D721Med (cell line): ENCODE measurements at regions not wholly inside any gene's neighbourhood (a gene's known extent, or its start where the extent isn't known, plus 50 kb on each side); places are given as distances from the start of the nearest gene placed in this dataset.

Experiments used
- DNase-seq: peaks from one replicate; pipeline ENCODE4 v3.0.0; 2011; ENCODE audit warnings: low spot score; ENCODE audit not compliant: insufficient read length
- FAIRE-seq: peaks from 2 replicates; lab custom pipeline; 2011; peaks lifted over from hg19 to GRCh38; lab: Jason Lieb, UNC
- TF ChIP-seq, protein P1 (sequence below): IDR thresholded peaks from 2 replicates; pipeline ENCODE4 v1.5.1; 2012; ENCODE audit warnings: mild to moderate bottlenecking, control low read depth; ENCODE audit not compliant: insufficient read depth; ENCODE audit errors: missing control alignments

DNA sequence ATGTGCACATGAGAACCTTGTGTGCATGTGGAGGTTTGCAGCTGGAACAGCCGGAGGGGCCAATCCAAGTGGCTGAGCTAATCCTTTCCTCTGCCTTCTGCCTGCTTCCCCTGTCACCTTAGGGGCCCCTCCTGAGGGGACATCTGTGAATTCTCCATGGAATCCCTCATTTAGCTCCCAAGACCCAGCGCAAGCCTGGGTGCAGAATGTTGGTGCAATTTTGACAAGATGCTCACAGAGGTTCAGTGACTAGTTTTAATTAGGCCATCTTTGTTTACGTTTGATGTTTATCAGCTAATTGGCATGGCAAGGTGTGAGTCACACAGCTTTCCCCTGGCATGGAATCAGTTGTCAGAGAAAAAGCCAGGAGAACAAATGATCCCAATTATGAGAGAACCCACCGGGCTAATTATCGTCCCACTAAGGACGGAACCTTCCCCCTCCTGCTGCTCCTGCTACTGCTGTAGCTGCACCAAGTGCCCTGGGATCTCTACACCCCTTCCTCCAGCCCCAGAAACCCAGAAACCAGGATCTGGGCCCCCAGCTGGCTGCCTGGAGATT is 63.6 kb upstream of the PAX6 start:
- TF ChIP-seq, protein P1, sequence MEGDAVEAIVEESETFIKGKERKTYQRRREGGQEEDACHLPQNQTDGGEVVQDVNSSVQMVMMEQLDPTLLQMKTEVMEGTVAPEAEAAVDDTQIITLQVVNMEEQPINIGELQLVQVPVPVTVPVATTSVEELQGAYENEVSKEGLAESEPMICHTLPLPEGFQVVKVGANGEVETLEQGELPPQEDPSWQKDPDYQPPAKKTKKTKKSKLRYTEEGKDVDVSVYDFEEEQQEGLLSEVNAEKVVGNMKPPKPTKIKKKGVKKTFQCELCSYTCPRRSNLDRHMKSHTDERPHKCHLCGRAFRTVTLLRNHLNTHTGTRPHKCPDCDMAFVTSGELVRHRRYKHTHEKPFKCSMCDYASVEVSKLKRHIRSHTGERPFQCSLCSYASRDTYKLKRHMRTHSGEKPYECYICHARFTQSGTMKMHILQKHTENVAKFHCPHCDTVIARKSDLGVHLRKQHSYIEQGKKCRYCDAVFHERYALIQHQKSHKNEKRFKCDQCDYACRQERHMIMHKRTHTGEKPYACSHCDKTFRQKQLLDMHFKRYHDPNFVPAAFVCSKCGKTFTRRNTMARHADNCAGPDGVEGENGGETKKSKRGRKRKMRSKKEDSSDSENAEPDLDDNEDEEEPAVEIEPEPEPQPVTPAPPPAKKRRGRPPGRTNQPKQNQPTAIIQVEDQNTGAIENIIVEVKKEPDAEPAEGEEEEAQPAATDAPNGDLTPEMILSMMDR, result no peak
- FAIRE-seq (no peak), DNase-seq (no peak)

DNA sequence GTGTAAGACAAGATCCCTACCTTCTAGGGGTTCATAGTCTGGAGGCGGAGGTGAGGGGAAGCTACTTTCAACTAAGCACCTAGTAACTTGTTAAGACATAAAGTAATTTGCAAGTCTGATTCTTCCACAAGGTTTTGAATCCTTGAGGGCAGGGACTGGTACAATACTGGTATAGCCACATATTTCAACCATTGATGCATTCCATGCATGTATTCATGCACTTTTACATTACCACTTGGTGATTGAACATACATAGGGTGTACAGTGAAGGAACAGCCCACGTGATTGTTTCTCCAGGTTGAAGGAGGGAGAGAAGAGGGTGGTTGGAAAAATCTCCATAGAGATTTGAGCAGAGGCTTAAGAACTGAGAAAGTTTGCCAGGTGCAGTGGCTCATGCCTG is 62.0 kb upstream of the PAX6 start:
- no peak for DNase-seq
- FAIRE-seq, result no peak
- TF ChIP-seq, protein P1, result no peak

- TF ChIP-seq, protein P1, result no peak
- DNase-seq (no peak), FAIRE-seq (no peak)
Measured at GRCh38 chr11:31872076-31872443, 60.9 kb upstream of the PAX6 start.

GRCh38 chr11:31871310-31872075 is 60.4 kb upstream of the PAX6 start:
- FAIRE-seq, result no peak
- TF ChIP-seq, protein P1, result no peak

DNA sequence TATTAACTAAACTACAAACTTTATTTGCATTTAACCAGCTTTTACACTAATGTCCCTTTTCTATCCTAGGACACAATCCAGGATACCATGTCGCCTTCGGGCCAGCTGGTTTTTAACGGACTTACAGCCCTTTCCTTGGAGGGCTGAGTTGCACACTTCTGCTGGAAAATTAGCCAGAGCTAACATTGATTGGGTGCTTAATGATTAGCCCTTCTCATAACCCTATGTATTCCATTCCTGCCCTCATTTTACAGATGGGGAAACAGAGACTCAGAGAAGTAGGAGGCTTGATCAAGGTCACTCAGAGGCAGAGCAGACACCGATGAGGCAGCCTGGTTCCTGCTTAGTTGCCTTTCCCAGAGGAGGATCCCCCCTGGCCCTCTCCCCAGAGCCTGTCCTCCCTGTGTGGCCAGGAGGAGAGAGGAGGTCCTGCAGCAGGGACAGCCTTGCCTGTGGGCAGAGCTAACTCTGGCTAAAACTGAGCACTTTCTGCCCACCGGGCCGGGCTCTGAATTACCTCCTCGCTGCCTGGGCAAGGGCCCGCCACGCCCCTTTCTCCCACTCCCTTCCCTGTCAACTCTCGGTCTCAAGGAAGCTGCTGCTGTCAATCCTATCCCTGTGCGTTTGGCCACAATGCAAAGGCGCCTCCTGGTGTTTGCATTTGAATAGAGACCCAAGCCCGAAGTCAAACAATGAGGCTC is 59.6 kb upstream of the PAX6 start:
- TF ChIP-seq, protein P1, result peak; percentile 91
- FAIRE-seq (no peak), DNase-seq (peak; percentile 47)

More at GRCh38 chr11:31871310-31872075, 60.4 kb upstream of the PAX6 start:
- no peak for DNase-seq

GRCh38 chr11:31869986-31870385 is 58.9 kb upstream of the PAX6 start:
- DNase-seq (no peak), FAIRE-seq (no peak)
- TF ChIP-seq, protein P1, result no peak
